Liver (tissue), 8 donors: ENCODE measurements at regions not wholly inside any gene's neighbourhood (a gene's known extent, or its start where the extent isn't known, plus 50 kb on each side); places are given as distances from the start of the nearest gene placed in this dataset.

Experiments used
- DNase-seq: peaks from one replicate; pipeline ENCODE4 v3.0.0-alpha.2; 2017; ENCODE audit warnings: low spot score
- H3K27ac ChIP-seq, 2 donors: one replicate each; pipeline ENCODE4 v1.7.0; 2013; ENCODE audit warnings: inconsistent platforms in 2 of 2, low read length in 2 of 2, control low read depth in 1 of 2, low read depth in 1 of 2, mild to moderate bottlenecking in 1 of 2
- H3K27me3 ChIP-seq, 4 donors: one replicate each; pipeline versions ENCODE4 v1.6.1 to v1.7.0; 2013; ENCODE audit warnings: low read length in 3 of 4, inconsistent platforms in 1 of 4, mild to moderate bottlenecking in 1 of 4, moderate library complexity in 1 of 4; ENCODE audit not compliant: control insufficient read depth in 4 of 4, insufficient read depth in 4 of 4
- H3K36me3 ChIP-seq, 4 donors: one replicate each; pipeline versions ENCODE4 v1.6.1 to v1.7.0; 2013; ENCODE audit warnings: low read length in 3 of 4, mild to moderate bottlenecking in 3 of 4, low read depth in 1 of 4, moderate library complexity in 1 of 4; ENCODE audit not compliant: control insufficient read depth in 4 of 4, insufficient read depth in 3 of 4
- H3K4me1 ChIP-seq, 4 donors: one replicate each; pipeline versions ENCODE4 v1.6.1 to v1.7.0; 2013; ENCODE audit warnings: low read length in 3 of 4, mild to moderate bottlenecking in 3 of 4, moderate library complexity in 1 of 4; ENCODE audit not compliant: control insufficient read depth in 4 of 4, insufficient read depth in 4 of 4
- H3K4me3 ChIP-seq, 3 donors: one replicate each; pipeline versions ENCODE4 v1.6.1 to v1.7.0; 2013; ENCODE audit warnings: low read length in 3 of 3, control low read depth in 1 of 3, low read depth in 1 of 3, mild to moderate bottlenecking in 1 of 3
- H3K9ac ChIP-seq, 2 donors: one replicate each; pipeline ENCODE4 v1.7.0; 2013; ENCODE audit warnings: low read length in 2 of 2, mild to moderate bottlenecking in 2 of 2, moderate library complexity in 2 of 2, control low read depth in 1 of 2, low read depth in 1 of 2
- H3K9me3 ChIP-seq, 4 donors: one replicate each; pipeline versions ENCODE4 v1.6.1 to v1.7.0; 2013; ENCODE audit warnings: low read length in 3 of 4; ENCODE audit not compliant: control insufficient read depth in 4 of 4
- FOXA1 ChIP-seq: IDR thresholded peaks from 2 replicates; pipeline ENCODE4 v1.6.1; 2016; ENCODE audit warnings: antibody characterized with exemption
- GABPA ChIP-seq, 2 donors: IDR thresholded peaks in 1 of 2; conservative IDR thresholded peaks in 1 of 2; 2 replicates each; pipeline ENCODE4 v1.6.1; 2016; ENCODE audit warnings: antibody characterized with exemption in 2 of 2, mild to moderate bottlenecking in 1 of 2, moderate library complexity in 1 of 2
- HNF4A ChIP-seq, 2 donors: conservative IDR thresholded peaks; 2 replicates each; pipeline ENCODE4 v1.6.1; 2016; ENCODE audit warnings: antibody characterized with exemption in 2 of 2, mild to moderate bottlenecking in 2 of 2
- HNF4G ChIP-seq: IDR thresholded peaks from 2 replicates; pipeline ENCODE4 v1.6.1; 2016; ENCODE audit warnings: antibody characterized with exemption
- RXRA ChIP-seq, 2 donors: IDR thresholded peaks; 2 replicates each; pipeline ENCODE4 v1.6.1; 2017 to 2018; ENCODE audit warnings: antibody characterized with exemption in 2 of 2, mild to moderate bottlenecking in 1 of 2
- SP1 ChIP-seq: IDR thresholded peaks from 2 replicates; pipeline ENCODE4 v1.6.1; 2018; ENCODE audit warnings: antibody characterized with exemption, mild to moderate bottlenecking
- TAF1 ChIP-seq: conservative IDR thresholded peaks from 2 replicates; pipeline ENCODE4 v1.6.1; 2016; ENCODE audit warnings: antibody characterized with exemption, mild to moderate bottlenecking
- YY1 ChIP-seq: IDR thresholded peaks from 2 replicates; pipeline ENCODE4 v1.6.1; 2016; ENCODE audit warnings: antibody characterized with exemption, mild to moderate bottlenecking
- WGBS: extraction: QIAGEN DNeasy Blood & Tissue Kit; methylation state at CpG from one replicate; pipeline ENCODE4 v1.1.7; 2013; 5-methylcytosine and 5-hydroxymethylcytosine counted together
- TF ChIP-seq, protein P1 (sequence below): fragments of 150-350 bp; IDR thresholded peaks from 2 replicates; pipeline ENCODE4 v1.5.1; 2017; ENCODE audit warnings: improper control_type of control experiment, low read depth, low read length; ENCODE audit not compliant: missing input control
- TF ChIP-seq, protein P2 (sequence below): IDR thresholded peaks from 2 replicates; pipeline ENCODE4 v1.6.1; 2016; ENCODE audit warnings: antibody characterized with exemption
- TF ChIP-seq, protein P3 (sequence below): IDR thresholded peaks from 2 replicates; pipeline ENCODE4 v1.6.1; 2016; ENCODE audit warnings: antibody characterized with exemption, mild to moderate bottlenecking
- TF ChIP-seq, protein P4 (sequence below): IDR thresholded peaks from 2 replicates; pipeline ENCODE4 v1.6.1; 2016; ENCODE audit warnings: antibody characterized with exemption
- donor health status: healthy.
- donor health status: healthy.
- donor health status: healthy.
- donor health status: healthy.
- donor health status: healthy.

DNA sequence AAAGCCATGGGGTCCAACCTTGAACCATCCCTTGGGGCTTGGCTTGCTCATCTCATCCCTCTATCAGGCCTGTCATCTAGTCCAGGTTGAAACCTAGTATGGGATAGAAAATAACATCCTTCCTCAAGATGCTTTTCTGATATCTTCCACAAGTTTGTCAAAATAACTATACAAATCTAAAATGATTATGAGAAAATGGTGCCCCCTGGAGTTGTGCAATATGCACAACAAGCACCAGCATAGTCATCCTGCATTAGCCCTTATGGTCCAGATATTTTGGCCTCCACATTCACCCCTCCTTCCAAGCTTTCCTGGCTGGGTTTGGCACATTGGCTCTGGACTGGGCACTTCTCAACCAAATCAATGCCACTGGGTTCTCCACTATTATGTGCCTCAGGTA is 101.2 kb downstream of the TBX19 start (continued):
- TF ChIP-seq TAF1 = no peak
- TF ChIP-seq, protein P1, sequence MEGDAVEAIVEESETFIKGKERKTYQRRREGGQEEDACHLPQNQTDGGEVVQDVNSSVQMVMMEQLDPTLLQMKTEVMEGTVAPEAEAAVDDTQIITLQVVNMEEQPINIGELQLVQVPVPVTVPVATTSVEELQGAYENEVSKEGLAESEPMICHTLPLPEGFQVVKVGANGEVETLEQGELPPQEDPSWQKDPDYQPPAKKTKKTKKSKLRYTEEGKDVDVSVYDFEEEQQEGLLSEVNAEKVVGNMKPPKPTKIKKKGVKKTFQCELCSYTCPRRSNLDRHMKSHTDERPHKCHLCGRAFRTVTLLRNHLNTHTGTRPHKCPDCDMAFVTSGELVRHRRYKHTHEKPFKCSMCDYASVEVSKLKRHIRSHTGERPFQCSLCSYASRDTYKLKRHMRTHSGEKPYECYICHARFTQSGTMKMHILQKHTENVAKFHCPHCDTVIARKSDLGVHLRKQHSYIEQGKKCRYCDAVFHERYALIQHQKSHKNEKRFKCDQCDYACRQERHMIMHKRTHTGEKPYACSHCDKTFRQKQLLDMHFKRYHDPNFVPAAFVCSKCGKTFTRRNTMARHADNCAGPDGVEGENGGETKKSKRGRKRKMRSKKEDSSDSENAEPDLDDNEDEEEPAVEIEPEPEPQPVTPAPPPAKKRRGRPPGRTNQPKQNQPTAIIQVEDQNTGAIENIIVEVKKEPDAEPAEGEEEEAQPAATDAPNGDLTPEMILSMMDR = no peak
- TF ChIP-seq GABPA (IDR thresholded peaks at IDR 0.05 in 1 of 2, conservative IDR thresholded peaks at IDR 0.05 in 1 of 2) = no peak

DNA sequence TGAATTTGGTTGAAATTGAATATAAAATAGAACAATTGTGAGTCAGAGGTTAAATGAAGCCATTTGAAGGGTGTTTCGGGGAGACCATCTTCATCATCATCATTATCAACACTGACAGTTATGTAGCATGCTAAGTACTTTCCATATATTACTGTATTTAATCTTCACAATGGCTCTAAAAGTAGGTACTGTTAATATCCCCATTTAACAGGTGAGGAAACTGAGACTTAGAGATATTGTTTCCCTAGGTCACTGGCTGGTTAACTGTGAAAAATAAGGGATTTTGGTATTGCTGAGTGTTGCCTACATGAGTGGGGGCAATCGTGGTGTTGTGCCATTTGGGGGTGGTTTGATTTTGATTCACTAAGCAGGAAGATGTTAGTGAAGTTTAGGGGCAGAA is 100.3 kb downstream of the TBX19 start:
- Histone ChIP-seq H3K9me3 (no peaks in the 10 kb centered on the region), H3K27me3 (no peaks in the 10 kb centered on the region), H3K4me1 (no peaks in the 10 kb centered on the region), H3K36me3 (no peaks in the 10 kb centered on the region), H3K27ac (no peak overlapping the region), H3K9ac (no peak overlapping the region), H3K4me3 (no peak overlapping the region)
- no peak for DNase-seq
- 78% methylated on average over 2 of the region's 2 CpGs for WGBS
- no peak for TF ChIP-seq YY1
- TF ChIP-seq RXRA (IDR thresholded peaks at IDR 0.05) = no peak
- TF ChIP-seq SP1 = no peak
- TF ChIP-seq TAF1 = no peak
- no peak for TF ChIP-seq FOXA1

DNA sequence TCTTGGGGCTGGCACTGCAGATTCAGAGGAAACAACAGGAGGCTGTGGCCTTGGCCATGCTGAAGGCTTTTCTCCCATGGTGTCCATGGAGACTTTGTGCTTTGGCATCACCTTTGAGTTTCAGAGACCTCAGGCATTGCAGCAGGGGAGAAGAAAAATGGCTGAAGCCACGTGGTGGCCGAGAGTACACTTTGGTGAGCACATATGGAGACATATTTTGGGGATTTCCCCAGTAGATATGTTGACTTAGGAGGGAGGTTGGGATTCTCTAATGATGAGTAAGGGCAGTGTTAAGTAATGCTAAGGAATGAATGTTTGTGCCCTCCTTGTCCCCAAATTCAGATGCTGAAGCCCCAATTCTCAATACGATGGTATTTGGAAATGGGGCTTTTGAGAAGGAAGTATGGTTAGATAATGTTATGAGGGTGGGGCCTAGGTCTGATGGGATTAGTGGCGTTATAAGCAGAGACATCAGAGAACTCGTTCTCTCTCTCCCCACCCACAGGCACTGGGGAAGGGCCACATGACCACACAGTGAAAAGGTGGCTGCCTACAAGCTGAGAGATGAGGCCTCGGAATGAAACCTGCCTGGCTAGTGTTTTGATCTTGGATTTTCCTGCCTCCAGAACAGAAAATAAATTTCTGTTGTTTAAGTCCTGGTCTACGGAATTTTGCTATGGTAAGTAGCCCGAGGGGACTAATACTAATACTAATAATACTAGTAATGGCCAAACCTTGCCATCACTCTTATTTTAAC is 98.6 kb downstream of the TBX19 start:
- Histone ChIP-seq H3K9ac (no peak overlapping the region), H3K36me3 (no peaks in the 10 kb centered on the region), H3K4me1 (no peaks in the 10 kb centered on the region), H3K9me3 (no peaks in the 10 kb centered on the region), H3K4me3 (no peak overlapping the region), H3K27me3 (no peaks in the 10 kb centered on the region), H3K27ac (no peak overlapping the region)
- TF ChIP-seq RXRA (IDR thresholded peaks at IDR 0.05) (no peak), SP1 (no peak), HNF4A (conservative IDR thresholded peaks at IDR 0.05) (no peak)
- WGBS = 94% methylated on average over 8 of the region's 8 CpGs
- DNase-seq = no peak

DNA sequence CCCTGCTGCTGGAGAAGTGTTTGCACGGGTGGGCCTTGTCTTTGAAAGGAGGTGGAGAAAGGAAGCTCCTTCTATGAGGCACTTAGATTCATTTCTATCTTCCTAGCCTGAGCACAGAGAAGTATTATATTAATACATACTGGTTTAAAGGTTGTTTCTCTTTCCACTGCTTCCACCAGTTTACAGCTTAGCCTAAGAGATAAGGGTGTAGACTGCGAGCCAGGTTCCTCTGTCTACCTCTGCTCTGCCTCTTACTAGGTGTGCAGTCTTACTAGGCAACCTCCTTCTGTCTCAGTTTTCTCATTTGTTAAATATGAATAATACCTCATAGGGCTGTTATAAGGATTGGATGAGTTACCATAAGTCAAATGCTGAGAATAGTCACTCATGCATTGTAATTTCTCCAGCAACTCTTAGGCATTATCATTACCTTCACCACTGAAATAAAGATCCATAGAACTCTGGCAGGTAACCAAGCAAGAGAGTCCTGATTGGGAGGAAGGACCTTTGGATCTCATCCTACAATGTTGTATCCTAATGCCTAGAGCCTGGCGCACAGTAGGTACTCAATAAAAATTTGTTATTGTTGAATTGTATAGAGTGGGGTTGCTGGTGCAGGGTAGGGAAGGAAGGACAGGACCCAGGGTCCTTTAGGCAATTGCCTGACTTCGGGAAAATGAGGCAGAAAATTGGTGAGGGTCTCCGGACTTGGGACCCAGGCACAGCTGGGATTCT is 95.1 kb downstream of the TBX19 start:
- no peak for DNase-seq
- Histone ChIP-seq H3K9me3 (no peaks in the 10 kb centered on the region), H3K4me3 (no peak overlapping the region), H3K9ac (no peak overlapping the region), H3K27ac (no peak overlapping the region), H3K4me1 (no peaks in the 10 kb centered on the region), H3K27me3 (no peaks in the 10 kb centered on the region), H3K36me3 (no peaks in the 10 kb centered on the region)
- TF ChIP-seq, protein P1 = no peak
- TF ChIP-seq, protein P2, sequence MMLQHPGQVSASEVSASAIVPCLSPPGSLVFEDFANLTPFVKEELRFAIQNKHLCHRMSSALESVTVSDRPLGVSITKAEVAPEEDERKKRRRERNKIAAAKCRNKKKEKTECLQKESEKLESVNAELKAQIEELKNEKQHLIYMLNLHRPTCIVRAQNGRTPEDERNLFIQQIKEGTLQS = no peak
- TF ChIP-seq, protein P3, sequence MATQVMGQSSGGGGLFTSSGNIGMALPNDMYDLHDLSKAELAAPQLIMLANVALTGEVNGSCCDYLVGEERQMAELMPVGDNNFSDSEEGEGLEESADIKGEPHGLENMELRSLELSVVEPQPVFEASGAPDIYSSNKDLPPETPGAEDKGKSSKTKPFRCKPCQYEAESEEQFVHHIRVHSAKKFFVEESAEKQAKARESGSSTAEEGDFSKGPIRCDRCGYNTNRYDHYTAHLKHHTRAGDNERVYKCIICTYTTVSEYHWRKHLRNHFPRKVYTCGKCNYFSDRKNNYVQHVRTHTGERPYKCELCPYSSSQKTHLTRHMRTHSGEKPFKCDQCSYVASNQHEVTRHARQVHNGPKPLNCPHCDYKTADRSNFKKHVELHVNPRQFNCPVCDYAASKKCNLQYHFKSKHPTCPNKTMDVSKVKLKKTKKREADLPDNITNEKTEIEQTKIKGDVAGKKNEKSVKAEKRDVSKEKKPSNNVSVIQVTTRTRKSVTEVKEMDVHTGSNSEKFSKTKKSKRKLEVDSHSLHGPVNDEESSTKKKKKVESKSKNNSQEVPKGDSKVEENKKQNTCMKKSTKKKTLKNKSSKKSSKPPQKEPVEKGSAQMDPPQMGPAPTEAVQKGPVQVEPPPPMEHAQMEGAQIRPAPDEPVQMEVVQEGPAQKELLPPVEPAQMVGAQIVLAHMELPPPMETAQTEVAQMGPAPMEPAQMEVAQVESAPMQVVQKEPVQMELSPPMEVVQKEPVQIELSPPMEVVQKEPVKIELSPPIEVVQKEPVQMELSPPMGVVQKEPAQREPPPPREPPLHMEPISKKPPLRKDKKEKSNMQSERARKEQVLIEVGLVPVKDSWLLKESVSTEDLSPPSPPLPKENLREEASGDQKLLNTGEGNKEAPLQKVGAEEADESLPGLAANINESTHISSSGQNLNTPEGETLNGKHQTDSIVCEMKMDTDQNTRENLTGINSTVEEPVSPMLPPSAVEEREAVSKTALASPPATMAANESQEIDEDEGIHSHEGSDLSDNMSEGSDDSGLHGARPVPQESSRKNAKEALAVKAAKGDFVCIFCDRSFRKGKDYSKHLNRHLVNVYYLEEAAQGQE = no peak
- TF ChIP-seq, protein P4, sequence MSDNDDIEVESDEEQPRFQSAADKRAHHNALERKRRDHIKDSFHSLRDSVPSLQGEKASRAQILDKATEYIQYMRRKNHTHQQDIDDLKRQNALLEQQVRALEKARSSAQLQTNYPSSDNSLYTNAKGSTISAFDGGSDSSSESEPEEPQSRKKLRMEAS = no peak
- TF ChIP-seq HNF4A (conservative IDR thresholded peaks at IDR 0.05) (no peak), YY1 (no peak), FOXA1 (no peak), HNF4G (no peak)
- WGBS = 89% methylated on average over 5 of the region's 5 CpGs
